NOMO-1 (cell line): ENCODE measurements at regions not wholly inside any gene's neighbourhood (a gene's known extent, or its start where the extent isn't known, plus 50 kb on each side); places are given as distances from the start of the nearest gene placed in this dataset.
"Not testable (repeated sequence)": the region's sequence is repeated elsewhere in the genome, so short reads cannot be mapped to it uniquely, and the experiment has no call there.

Source experiments
- DNase-seq, 2 experiments: peaks; one replicate each; lab custom pipeline; 2025; ENCODE audit not compliant: unreplicated experiment in 2 of 2; lab: John Stamatoyannopoulos, UW

DNA sequence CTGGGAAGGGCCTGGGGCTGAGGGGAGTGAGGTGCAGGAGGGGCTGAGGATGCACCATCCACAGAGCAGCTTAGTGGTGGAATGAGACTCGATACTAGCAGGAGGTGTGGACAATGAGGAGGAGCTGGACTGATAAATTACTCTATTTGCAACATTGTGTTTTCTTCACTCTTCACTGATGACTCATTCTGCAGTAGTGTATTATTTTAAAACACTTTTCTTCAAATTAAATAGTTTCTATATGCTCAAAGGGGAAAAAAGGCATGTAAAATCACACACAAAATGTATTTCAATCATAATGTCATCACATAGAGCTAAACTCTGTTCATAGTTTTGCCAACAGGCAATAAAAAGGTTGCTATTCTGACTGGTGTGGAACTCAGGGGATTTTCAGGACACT lies 467.0 kb upstream of the CTSO start:
- no peak for DNase-seq

DNA sequence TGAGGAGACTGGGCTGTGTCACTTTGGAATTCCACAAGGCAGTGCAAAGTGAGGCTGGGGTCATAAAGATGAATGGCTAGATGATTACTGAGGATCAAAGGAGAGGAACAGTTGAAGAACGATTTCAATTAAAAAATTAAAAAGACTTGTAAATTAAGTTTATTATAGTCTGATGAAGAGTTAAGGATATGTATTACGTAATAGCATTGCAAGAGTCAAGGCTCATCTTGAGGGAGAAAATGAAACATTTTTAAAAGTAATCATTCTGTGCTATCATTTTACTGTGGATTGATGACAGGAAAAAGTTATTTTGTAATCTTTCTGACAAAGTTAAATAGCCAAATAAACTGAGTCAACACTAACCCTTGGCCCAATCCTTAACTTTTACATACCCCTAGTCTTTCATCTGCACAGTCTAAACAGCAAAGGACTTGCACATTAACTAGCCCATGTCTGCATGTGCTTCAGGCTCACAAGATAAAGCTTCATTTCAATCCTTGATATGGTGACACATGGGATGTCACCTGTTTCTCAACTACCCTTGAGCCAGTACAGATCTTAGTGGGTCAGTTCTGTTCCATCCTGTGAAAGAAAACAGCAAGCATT lies 465.5 kb upstream of the CTSO start:
- DNase-seq, result no peak

DNA sequence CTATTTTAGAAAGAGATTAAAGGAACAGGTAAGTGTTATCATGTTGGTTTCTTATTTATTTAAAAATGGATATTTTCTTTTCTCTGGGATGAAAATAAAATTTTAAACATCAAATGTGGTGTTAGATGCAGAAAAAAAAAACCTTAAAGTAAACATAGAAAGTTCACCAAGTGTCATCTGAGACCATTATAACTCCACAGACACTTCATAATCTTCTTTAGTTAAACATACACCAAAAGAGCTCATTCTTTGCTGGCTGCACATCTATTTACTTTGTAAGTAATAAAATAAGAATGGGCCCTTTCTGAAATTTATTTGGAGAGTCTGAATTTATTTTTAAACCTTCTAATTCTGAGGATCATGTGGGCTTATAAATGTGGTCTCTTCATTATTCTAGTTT lies 460.7 kb upstream of the CTSO start:
- DNase-seq, result no peak

DNA sequence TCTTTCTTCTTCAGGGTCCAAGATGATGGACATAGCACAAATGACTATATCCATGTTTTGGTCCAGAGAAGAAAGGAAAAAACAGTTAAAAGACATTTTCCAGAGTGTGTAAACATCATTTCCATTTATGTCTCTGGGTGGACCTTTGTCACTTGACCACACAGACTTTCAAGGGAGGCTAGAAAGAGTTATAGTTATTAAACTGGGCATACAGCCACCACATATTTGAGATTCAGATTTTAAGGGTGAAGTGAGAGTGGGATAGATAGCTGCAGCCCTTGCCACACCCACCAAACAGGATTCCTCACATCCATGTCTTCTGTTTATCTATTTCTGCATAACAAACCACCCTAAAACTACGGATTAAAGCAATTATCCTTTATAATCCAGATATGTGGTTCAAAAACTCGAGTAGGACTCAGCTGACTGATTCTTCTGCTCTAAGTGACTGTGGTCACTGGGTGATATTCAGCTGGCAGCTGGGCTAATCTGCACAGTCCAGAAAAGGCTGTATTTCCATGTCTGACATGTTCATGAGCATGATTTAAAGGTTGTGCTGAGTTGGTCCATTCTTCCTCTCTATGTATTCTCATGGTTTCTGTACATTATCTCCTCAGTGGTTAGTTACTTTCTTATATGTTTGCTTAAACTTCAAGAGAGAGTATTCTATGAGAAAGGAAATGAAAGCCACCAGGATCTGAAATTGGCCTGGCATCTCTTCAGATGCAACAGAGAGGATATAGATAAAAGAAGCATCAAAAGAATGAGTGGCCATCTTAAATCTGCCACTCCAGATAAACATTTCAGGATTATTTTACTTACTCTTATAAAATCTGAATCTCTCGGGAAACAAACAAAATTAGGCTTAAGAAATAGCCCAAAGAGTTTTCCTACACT lies 459.8 kb upstream of the CTSO start:
- DNase-seq, result no peak

DNA sequence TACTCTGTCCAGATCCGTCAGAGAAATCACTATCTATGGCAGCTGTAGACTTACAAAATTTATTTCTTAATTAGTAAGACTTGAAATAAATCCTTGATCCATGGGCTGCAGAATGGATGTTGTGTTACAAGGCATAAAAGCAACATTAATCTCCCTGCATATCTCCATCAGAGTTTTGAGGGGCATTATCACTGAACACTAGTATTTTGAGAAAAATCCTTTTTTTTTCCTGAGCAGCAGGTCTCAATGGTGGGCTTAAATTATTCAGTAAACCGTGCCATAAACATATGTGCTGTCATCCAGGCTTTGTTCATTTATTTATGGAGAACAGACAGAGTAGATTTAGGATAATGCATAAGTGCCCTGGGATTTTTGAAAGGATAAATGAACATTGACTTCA lies 457.9 kb upstream of the CTSO start:
- no peak for DNase-seq

DNA sequence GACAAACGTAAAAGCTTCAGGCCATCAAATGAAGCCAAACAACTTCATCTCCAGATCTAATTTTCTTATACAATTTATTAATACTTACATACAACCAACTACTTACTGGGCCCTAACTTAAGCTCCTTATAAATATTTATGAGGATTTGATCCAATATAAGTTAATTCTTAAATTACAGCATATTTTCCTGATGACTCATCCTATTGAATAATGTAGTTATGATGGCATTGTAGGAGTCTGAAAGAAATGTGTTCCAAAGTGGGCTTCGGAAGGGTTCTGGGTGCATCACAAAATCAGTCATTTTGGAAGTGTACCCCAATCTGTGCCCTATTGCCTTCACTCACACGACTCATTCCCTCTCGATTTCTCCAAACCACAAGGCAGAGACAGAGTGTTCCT lies 455.1 kb upstream of the CTSO start:
- no peak for DNase-seq

DNA sequence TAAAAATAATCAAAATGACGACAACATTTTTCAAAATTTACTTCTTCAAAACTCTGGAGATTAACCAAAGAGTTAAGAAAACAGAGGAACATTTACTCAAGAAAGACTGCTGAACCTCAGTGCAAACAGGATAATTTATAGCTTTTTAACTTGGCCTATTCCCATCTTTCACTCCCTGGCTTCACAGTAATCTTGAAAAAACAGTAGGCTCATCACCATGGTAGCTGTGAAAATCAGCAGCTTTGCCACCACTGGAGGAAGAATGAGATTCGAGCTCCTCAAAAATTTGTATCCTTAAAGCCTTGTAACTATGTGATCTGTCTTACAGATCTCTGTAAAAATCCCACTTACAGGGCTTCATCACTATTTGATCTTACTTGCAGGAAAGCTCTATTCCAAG lies 447.7 kb upstream of the CTSO start:
- no peak for DNase-seq

DNA sequence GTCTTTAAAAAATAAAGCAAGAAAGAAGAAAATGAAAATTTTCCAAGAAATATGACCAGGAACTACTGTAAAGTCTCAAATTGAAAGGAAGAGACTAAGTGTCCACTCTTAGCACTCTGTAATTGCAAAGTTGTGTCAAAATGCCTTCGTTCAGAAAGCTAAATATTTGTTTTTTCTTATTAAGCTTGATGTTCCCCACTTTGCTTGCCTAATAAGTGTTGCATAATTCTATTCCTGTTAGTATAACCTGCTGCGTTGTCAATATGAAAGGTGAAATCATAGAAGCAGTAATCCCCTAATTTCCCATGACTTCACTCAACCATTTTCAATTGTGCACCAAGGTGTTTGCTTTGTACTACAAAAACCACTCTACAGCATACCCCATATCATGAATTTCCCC lies 442.9 kb upstream of the CTSO start:
- DNase-seq, result no peak

DNA sequence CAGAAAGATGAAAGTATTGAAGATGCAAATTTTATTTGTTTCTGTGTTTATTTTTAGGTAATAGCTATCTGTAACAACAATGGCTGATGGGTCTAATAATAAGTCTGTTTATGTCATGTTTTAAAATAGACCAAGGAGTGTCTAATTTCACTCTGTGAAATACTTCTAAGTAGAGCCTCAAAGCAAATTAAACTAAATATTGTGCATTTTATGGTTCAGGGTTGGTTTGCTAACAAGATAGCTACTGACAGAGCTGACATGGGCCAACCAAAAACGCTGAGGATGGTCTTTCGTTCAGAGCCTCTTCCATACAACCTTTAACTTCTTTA lies 437.6 kb upstream of the CTSO start:
- no peak for DNase-seq

DNA sequence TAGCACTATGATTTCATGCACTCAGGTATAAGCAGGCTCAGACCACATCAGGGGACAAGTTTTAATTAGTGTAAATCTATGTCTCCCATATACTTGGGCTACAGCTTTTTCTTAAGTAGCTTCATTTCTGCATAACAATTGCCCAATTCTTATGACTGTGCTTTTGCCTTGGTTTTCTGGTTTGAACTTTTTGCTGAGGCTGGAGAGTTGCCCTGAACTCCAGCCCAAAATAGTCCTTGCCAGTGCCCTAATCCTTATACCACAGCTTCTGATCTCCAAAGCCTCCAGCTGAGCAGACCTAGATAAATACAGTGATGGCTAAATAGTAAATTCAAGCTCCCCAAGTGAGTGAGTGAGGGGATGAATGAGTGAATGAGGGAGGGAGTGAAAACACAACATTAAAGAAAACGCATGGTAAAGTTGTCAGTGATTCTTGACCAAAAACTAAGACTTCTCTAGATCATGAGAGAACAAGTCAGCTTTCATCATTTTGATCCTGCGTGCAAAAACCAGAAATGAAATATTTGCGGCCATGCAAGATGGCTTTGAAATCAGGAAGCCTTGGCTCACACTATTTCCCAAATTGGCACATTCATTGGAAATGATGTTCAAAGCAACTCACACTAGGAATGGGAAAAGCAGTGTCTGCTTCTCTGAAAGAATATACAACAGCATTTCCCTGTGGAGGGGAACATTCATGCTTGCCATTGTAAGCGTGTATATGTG lies 437.1 kb upstream of the CTSO start:
- no peak for DNase-seq

DNA sequence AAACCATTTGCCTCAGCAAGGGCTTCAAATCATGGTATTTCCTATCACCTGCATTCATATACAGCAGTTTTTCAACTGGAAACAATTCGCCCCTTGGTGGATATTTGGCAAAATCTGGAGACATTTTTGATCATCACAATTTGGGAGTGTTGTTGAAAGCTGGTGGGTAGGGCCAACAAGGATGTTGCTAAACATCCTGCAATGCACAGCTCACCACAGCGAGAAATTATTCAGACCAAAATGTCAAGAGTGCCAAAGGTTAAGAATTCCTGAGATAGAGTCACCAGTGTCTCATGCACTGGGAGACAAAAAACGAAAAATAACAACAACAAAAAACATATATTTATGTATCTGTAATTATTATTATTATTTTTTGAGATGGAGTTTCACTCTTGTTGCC lies 435.2 kb upstream of the CTSO start:
- DNase-seq, result no peak

DNA sequence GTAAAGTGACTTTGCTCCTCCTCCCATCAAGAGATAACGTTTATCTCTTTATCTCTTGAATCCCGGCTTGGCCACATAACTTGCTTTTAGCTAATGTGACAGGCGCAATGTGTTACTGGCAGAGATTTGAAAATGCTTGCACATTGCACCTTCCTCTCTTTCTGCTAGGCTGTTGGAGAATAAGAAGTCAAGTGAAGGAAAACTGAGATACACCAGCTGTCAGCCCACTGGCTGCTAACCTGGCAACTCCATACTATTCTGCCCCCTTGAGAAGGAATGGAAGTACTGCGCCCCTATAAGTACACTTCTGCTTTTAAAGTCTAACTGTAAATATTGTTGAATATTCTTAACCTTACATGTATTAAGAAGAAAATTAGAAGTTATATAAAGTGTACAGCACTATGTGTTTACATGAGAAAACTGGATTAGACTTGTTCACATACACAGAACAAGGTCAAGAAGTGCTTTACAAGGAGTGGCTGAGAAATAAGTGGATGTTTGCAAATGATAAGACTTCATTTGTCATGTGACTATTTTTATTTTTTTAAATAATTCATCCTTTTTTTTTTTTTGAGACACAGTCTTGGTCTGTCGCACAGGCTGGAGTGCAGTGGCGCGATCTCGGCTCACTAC lies 424.5 kb upstream of the CTSO start:
- no peak for DNase-seq

DNA sequence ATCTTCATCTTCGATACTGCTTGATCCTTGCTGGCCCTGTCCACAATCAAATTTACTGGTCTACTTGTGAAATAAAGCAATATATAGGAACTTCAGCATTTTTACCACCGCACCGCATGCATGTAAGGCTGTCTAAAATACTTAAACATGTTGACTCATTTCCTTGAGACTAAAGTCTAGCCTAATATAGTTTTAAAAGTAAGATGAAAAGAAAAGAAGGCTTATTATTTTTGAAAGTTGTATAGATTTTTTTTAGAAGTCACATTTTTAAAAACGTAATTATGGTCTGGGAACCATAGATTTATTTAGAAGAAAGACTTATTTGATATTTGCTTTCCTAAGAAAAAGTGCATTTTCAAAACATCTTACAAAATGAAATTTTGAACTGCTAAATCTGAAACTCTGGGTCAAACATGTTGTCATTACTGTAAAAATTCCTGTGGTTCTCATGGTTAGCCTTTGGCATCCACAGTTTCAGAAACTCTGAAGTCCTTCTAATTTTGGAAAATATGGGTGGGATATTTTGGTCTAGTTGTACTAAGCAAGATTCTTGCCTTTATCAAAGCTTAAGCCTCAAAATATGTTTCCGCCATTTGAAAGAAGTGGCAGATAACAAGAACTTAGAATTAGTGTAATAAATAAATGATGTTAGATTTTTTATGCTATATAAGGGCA lies 423.5 kb upstream of the CTSO start:
- DNase-seq, result no peak

DNA sequence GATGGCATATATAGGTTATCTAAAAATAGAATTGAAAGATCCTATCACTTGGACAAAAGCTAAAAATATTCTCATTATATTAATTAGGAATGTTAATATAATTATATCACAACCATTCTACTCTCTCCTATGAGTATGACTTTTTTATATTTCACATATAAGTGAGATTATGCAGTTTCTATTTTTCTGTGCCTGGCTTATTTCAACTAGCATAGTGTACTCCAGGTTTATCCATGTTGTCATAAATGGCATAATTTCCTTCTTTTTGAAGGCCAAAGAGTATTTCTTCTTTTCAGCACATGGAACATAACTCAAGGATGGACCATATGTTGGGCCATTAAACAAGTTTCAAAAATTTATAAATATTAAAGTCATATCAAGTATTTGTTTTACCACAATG lies 421.2 kb upstream of the CTSO start:
- DNase-seq, result no peak

DNA sequence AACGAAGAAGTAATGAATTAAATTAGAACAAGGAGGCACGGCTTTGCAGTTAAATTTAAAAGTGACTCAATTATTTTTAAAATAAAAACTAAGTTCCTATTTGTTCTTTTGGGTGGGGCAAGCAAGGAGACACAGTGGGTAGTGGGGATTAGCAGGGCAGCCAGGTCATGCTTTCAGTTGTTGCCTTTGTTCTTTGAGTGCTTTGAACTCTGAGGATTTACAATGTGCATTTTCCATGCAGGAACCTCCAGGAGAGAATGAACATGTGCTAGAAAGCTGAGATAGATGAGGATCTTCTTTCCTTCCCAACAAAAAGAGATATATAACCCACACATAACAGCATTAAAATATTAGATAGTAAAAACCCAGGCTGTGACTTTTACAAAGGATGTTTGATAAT lies 420.4 kb upstream of the CTSO start:
- DNase-seq, result no peak

DNA sequence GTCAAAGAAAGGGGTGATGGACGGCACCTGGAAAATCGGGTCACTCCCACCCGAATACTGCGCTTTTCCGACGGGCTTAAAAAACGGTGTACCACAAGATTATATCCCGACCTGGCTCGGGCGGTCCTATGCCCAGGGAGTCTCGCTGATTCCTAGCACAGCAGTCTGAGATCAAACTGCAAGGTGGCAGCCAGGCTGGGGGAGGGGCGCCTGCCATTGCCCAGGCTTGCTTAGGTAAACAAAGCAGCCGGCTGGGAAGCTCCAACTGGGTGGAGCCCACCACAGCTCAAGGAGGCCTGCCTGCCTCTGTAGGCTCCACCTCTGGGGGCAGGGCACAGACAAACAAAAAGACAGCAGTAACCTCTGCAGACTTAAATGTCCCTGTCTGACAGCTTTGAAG lies 413.8 kb upstream of the CTSO start:
- not testable (repeated sequence) for DNase-seq

DNA sequence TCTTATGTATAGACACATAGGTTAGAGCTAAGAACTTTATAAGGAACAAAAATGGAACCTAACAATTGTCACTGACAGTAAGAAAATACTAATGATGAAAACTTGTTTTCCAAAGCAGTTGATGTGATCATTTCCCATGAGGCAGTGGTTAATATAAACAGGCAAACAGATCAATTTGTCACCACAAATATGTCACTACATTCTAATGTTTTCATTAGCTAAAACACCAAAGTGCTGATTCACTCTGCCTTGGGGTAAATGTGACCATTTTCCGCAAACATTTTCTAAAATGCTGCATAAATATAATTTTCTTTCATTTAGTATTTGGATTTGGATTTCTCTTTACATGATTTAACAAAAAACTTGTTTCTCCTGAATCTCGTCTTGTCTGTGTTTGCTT lies 408.9 kb upstream of the CTSO start:
- no peak for DNase-seq

DNA sequence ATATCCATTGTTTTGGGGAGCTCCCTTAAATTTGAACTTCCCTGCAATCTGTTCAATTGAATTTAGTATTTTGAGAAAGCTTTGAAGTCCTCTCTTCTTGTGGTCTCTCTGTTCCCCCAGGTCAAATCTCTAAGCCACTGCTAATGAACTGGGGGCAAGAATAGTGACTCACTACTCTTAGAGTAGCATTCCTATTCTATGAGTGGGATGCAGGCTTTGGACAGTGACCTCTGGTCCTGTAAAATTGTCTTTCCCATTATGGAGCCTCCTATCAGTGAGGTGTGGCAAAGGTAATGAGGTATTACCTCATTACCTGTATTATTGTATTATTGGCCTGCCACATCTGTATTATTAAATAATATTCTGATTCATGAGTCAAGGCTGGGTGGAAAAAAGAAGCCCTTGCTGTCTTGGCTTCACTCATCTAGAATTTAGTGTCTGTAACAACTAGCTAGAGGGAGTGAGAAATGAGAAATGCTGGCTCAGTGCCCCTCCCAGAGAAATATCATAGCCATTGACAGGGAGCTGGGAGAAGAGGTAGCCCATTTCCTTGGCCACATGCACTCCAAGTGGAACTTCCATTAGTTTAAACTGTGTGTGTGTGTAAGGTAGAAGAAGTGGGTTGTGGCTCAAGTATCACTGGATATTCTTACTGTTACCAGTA lies 393.9 kb upstream of the CTSO start:
- no peak for DNase-seq

DNA sequence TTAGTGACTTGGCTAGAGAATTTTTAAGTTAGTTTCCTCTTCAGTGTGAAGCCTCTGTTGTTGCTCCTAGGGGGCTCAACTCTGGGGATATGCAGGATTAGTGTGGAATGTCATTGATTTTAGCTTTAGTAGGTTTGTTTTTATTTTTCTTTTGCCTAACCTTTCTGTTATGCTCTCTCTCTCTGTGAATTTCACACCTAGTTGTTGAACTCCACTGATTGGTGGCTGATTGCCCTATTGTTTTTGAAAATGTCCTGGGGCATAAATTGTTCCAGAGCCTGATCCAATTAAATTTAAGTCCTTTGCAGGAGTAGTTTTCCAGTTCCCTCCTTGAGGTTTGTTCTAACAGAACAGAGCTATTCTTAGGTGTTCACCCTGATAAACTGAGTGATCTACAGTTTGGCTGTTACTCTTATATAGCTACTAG lies 393.3 kb upstream of the CTSO start:
- no peak for DNase-seq

DNA sequence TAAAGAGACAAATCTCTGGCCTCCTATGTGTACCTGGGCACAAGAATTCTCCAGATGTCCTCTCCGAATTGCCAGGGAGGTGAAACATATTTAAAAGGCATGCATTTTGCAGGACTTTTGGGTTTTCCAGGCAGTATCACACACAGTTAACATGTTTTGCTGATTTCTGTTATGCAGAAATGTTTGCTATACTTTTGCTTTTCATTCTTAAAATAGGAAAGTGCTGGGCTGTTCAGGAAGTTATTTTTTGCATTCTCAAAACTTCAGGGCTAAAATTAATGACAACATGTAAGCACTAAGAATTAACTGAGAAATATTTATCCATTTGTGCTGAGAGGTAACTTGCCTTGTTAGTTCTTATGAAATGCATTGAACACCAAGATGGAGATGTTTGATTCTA lies 390.7 kb upstream of the CTSO start:
- no peak for DNase-seq
